Osteoblast (primary cell): ENCODE measurements at regions not wholly inside any gene's neighbourhood (a gene's known extent, or its start where the extent isn't known, plus 50 kb on each side); places are given as distances from the start of the nearest gene placed in this dataset.

ENCODE experiments used
- DNase-seq: peaks from one replicate; pipeline ENCODE4 v3.0.0; 2011; ENCODE audit warnings: low spot score, mixed read lengths; ENCODE audit not compliant: insufficient read length; ENCODE audit errors: missing footprints
- H2AFZ ChIP-seq: 2 replicates; pipeline ENCODE4 v1.6.0; 2011; ENCODE audit warnings: mild to moderate bottlenecking, low read length
- H3K27ac ChIP-seq: 2 replicates; pipeline ENCODE4 v1.5.1; 2011; ENCODE audit warnings: mild to moderate bottlenecking, low read depth, low read length, moderate library complexity
- H3K27me3 ChIP-seq: 2 replicates; pipeline ENCODE4 v1.6.0; 2012; ENCODE audit warnings: mild to moderate bottlenecking, control low read depth, inconsistent platforms, low read length, moderate library complexity; ENCODE audit not compliant: insufficient read depth
- H3K36me3 ChIP-seq: 2 replicates; pipeline ENCODE4 v1.5.1; 2011; ENCODE audit warnings: mild to moderate bottlenecking, low read length, control low read depth, moderate library complexity; ENCODE audit not compliant: insufficient read depth
- H3K4me1 ChIP-seq: 2 replicates; pipeline ENCODE4 v1.5.1; 2011; ENCODE audit warnings: mild to moderate bottlenecking, low read length, control low read depth, moderate library complexity; ENCODE audit not compliant: insufficient read depth
- H3K4me2 ChIP-seq: 2 replicates; pipeline ENCODE4 v1.6.0; 2011; ENCODE audit warnings: mild to moderate bottlenecking, low read length; ENCODE audit not compliant: insufficient read depth
- H3K4me3 ChIP-seq: fragments of 200-600 bp; sonication (generic); 3 replicates; pipeline ENCODE4 v1.5.1; 2012; ENCODE audit warnings: mild to moderate bottlenecking, low read length, inconsistent platforms; ENCODE audit not compliant: insufficient read depth
- H3K79me2 ChIP-seq: 2 replicates; pipeline ENCODE4 v1.6.0; 2012; ENCODE audit warnings: mild to moderate bottlenecking, low read length, control low read depth, inconsistent platforms; ENCODE audit not compliant: insufficient read depth
- H3K9me3 ChIP-seq: 2 replicates; pipeline ENCODE4 v1.5.1; 2011; ENCODE audit warnings: low read depth, low read length, control low read depth
- H4K20me1 ChIP-seq: 2 replicates; pipeline ENCODE4 v1.6.0; 2012; ENCODE audit warnings: mild to moderate bottlenecking, low read length, control low read depth; ENCODE audit not compliant: insufficient read depth
- CTCF ChIP-seq: IDR thresholded peaks from 2 replicates; pipeline ENCODE4 v1.5.1; 2011; ENCODE audit warnings: mild to moderate bottlenecking, low read depth, low read length, moderate library complexity; ENCODE audit errors: extremely low read depth

DNA sequence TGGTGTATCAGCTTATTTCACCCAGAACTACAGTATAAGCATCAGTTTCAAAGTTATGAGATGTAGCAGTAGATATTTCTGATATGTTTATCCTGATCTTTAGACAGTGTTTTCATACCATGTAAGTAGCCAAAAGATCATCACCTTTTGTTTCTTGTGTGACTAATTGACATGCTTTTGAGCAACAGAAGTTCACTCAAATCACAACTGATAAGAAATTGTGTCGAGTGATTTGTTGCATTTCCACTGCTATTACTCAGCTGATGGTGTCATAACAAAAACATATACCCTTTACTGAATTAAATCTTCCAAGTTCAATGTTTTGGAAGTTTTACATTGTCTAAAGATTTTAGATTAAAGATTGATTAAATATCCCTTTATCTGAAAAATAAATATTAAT lies 324.5 kb downstream of the TUSC1 start:
- Histone ChIP-seq H3K27ac (no peak overlapping the region), H3K4me3 (no peak overlapping the region), H3K79me2 (no peaks in the 10 kb centered on the region), H3K9me3 (no peaks in the 10 kb centered on the region), H2AFZ (no peak overlapping the region), H3K4me1 (no peaks in the 10 kb centered on the region), H4K20me1 (no peaks in the 10 kb centered on the region), H3K36me3 (no peaks in the 10 kb centered on the region), H3K27me3 (no peaks in the 10 kb centered on the region), H3K4me2 (no peak overlapping the region)
- no peak for DNase-seq
- no peak for TF ChIP-seq CTCF

DNA sequence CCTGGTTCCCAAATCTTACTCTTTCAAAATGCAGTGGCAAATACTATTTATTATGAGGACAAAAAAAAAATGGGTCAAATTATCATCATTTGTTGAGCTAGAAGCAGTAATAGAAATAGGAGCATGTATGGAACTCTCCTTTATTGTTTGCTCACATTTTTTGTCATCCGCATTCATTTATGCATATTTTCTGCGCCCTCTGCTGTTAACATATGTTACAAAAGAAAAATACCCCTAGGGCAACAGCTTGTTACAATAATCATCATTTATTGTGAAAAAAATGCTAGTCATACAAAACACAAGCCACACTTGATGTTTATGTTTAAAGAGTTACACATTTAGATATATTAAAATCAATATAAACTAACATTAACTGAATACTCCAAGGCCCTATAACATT lies 328.2 kb downstream of the TUSC1 start:
- Histone ChIP-seq H3K4me2 (no peak overlapping the region), H3K9me3 (no peaks in the 10 kb centered on the region), H3K4me3 (no peak overlapping the region), H3K4me1 (no peaks in the 10 kb centered on the region), H3K79me2 (no peaks in the 10 kb centered on the region), H3K36me3 (no peaks in the 10 kb centered on the region), H2AFZ (no peak overlapping the region), H3K27me3 (no peaks in the 10 kb centered on the region), H3K27ac (no peak overlapping the region), H4K20me1 (no peaks in the 10 kb centered on the region)
- no peak for TF ChIP-seq CTCF
- no peak for DNase-seq

DNA sequence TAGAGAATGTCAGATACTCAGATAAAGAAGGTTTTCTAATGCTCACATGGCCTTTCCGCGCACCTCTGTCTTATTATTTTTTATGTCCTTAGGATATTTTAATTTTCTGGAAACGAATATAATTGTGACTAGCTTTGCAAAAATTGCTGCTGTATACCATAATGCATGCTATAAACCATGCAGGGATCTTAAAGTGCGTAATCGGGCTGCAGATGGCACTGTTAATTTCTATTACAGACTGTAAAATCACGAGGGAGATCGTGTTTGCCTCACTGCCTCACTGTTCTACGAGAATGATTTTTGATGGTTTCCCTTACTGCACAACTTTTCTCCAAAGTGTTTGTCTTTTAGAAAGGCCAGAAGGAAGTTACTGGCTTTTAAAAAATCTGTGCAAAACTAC lies 356.1 kb downstream of the TUSC1 start:
- Histone ChIP-seq H3K4me2 (no peak overlapping the region), H3K4me1 (no peaks in the 10 kb centered on the region), H3K79me2 (no peaks in the 10 kb centered on the region), H4K20me1 (no peaks in the 10 kb centered on the region), H3K27me3 (no peaks in the 10 kb centered on the region), H2AFZ (no peak overlapping the region), H3K9me3 (peaks cover 2% of the 10 kb centered on the region), H3K4me3 (no peak overlapping the region), H3K36me3 (no peaks in the 10 kb centered on the region), H3K27ac (no peak overlapping the region)
- TF ChIP-seq CTCF: no peak
- no peak for DNase-seq

GRCh38 chr9:25310961-25311360 lies 367.3 kb downstream of the TUSC1 start:
- H3K9me3 ChIP-seq: no peaks in the 10 kb centered on the region
- H4K20me1 ChIP-seq: no peaks in the 10 kb centered on the region
- no peaks in the 10 kb centered on the region for H3K79me2 ChIP-seq
- no peak for DNase-seq
- no peaks in the 10 kb centered on the region for H3K36me3 ChIP-seq
- H3K27ac ChIP-seq: no peak overlapping the region
- H3K4me1 ChIP-seq: no peaks in the 10 kb centered on the region
- no peak overlapping the region for H2AFZ ChIP-seq
- TF ChIP-seq CTCF: no peak
- no peak overlapping the region for H3K4me2 ChIP-seq
- no peaks in the 10 kb centered on the region for H3K27me3 ChIP-seq
- no peak overlapping the region for H3K4me3 ChIP-seq
